HepG2 (cell line): ENCODE measurements at regions not wholly inside any gene's neighbourhood (a gene's known extent, or its start where the extent isn't known, plus 50 kb on each side); places are given as distances from the start of the nearest gene placed in this dataset.

Experiments
- ATAC-seq: fragments of 200-7000 bp; cut with Tn5 transposase; 3 replicates; pipeline ENCODE4 v1.9.1; 2020; ENCODE audit warnings: mild to moderate bottlenecking, moderate library complexity
- BruUV-seq: library from RNA; stranded (reverse); fragments of 400-500 nt; replicated peaks from 2 replicates; lab custom pipeline; 2021; lab: Mats Ljungman, UMichigan
- CTCF ChIA-PET: fragments of 300-600 bp; formaldehyde crosslinking; extraction: SDS; loops from one replicate; lab custom pipeline; 2021; ENCODE audit warnings: low total read pairs, inconsistent platforms, low intra/inter-chr PET ratio; lab: Yijun Ruan, JAX
- POLR2A ChIA-PET: fragments of 350-600 bp; sonication (Branson Sonifier 250); formaldehyde crosslinking; loops from one replicate; lab custom pipeline; 2020; ENCODE audit warnings: antibody characterized with exemption, inconsistent platforms; lab: Yijun Ruan, JAX
- DNase-seq: peaks from one replicate; pipeline ENCODE4 v3.0.0-alpha.2; 2015; ENCODE audit warnings: low spot score
- FAIRE-seq: peaks from 3 replicates; lab custom pipeline; 2011; peaks lifted over from hg19 to GRCh38; lab: Jason Lieb, UNC
- H2AFZ ChIP-seq: one replicate; pipeline ENCODE4 v1.6.1; 2011; ENCODE audit warnings: low read length, inconsistent platforms
- H3K27ac ChIP-seq: fragments of 300-600 bp; 3 replicates; pipeline ENCODE4 v1.8.0; 2011; ENCODE audit warnings: mixed run types, mild to moderate bottlenecking, mixed read lengths, low read length, inconsistent platforms; ENCODE audit not compliant: insufficient read depth; ENCODE audit errors: extremely low read length
- H3K27me3 ChIP-seq, 2 experiments: fragments of 200-600 bp in 1 of 2; 2 replicates in 1 of 2; 3 replicates in 1 of 2; pipeline versions ENCODE4 v1.6.0 to v1.8.0; 2011; ENCODE audit warnings: low read length in 2 of 2, mild to moderate bottlenecking in 2 of 2, moderate library complexity in 2 of 2, inconsistent platforms in 1 of 2; ENCODE audit not compliant: insufficient read depth in 2 of 2, control insufficient read depth in 1 of 2
- H3K36me3 ChIP-seq, 2 experiments: fragments of 200-600 bp in 1 of 2; replicated peaks in 1 of 2; 2 replicates in 1 of 2; 3 replicates in 1 of 2; pipeline versions ENCODE4 v1.5.1 to v1.8.0; 2011; ENCODE audit warnings: low read length in 2 of 2, inconsistent platforms in 1 of 2; ENCODE audit not compliant: insufficient read depth in 2 of 2, control insufficient read depth in 1 of 2
- H3K4me1 ChIP-seq: 2 replicates; pipeline ENCODE4 v1.5.1; 2012; ENCODE audit warnings: low read length, inconsistent platforms; ENCODE audit not compliant: insufficient read depth
- H3K4me2 ChIP-seq: 2 replicates; pipeline ENCODE4 v1.6.0; 2011; ENCODE audit warnings: low read depth, low read length, inconsistent platforms
- H3K4me3 ChIP-seq, 3 experiments: fragments of 200-600 bp in 1 of 3; sonication (generic), shearing (Covaris generic) in 1 of 3; replicated peaks in 1 of 3; 2 replicates each; pipeline ENCODE4 v1.5.1; 2011 to 2016; ENCODE audit warnings: low read length in 3 of 3, inconsistent platforms in 2 of 3, low read depth in 2 of 3, mild to moderate bottlenecking in 2 of 3, control low read depth in 1 of 3, mixed read lengths in 1 of 3; ENCODE audit not compliant: insufficient read depth in 1 of 3
- H3K79me2 ChIP-seq: one replicate; pipeline ENCODE4 v1.6.1; 2011; ENCODE audit warnings: low read length, inconsistent platforms; ENCODE audit not compliant: insufficient read depth
- H3K9ac ChIP-seq: 2 replicates; pipeline ENCODE4 v1.6.0; 2011; ENCODE audit warnings: mild to moderate bottlenecking, low read depth, low read length, inconsistent platforms; ENCODE audit not compliant: insufficient read depth
- H3K9me3 ChIP-seq: 2 replicates; pipeline ENCODE4 v1.5.1; 2012; ENCODE audit warnings: mild to moderate bottlenecking, low read length
- H4K20me1 ChIP-seq: 2 replicates; pipeline ENCODE4 v1.6.0; 2011; ENCODE audit warnings: inconsistent platforms, mild to moderate bottlenecking, low read length, moderate library complexity; ENCODE audit not compliant: insufficient read depth
- AGO2 ChIP-seq: fragments of 200-400 bp; formaldehyde crosslinking; optimal IDR thresholded peaks from 2 replicates; pipeline ENCODE3; 2017; ENCODE audit warnings: mild to moderate bottlenecking, low read depth, low read length, moderate library complexity
- GATA4 ChIP-seq: sonication (generic); IDR thresholded peaks from 2 replicates; pipeline ENCODE4 v1.6.1; 2016; ENCODE audit warnings: antibody characterized with exemption, low read depth, borderline replicate concordance
- MTA1 ChIP-seq: sonication (generic); formaldehyde crosslinking; IDR thresholded peaks from 2 replicates; pipeline ENCODE4 v1.4.0; 2020; ENCODE audit warnings: missing genetic modification reagents, mild to moderate bottlenecking, borderline replicate concordance
- PRMT3 ChIP-seq: sonication (generic); formaldehyde crosslinking; IDR thresholded peaks from 2 replicates; pipeline ENCODE4 v1.8.1; 2022; ENCODE audit warnings: low read depth, mild to moderate bottlenecking, moderate library complexity, missing genetic modification reagents, borderline replicate concordance
- RAD51 ChIP-seq: fragments of 450-650 bp; IDR thresholded peaks from 2 replicates; pipeline ENCODE4 v1.6.1; 2016; ENCODE audit warnings: borderline replicate concordance
- SAP130 ChIP-seq: IDR thresholded peaks from 2 replicates; pipeline ENCODE4 v1.6.1; 2016; ENCODE audit warnings: low read depth
- ZBTB42 ChIP-seq: sonication (generic); formaldehyde crosslinking; IDR thresholded peaks from 2 replicates; pipeline ENCODE4 v1.5.0; 2020; ENCODE audit warnings: mild to moderate bottlenecking, missing genetic modification reagents
- ZNF557 ChIP-seq: sonication (generic); formaldehyde crosslinking; IDR thresholded peaks from 2 replicates; pipeline ENCODE4 v1.4.0; 2020; ENCODE audit warnings: missing genetic modification reagents
- ZNF672 ChIP-seq: sonication (generic); formaldehyde crosslinking; IDR thresholded peaks from 2 replicates; pipeline ENCODE4 v1.8.1; 2022; ENCODE audit warnings: missing genetic modification reagents
- ZSCAN20 ChIP-seq: sonication (generic); formaldehyde crosslinking; IDR thresholded peaks from 2 replicates; pipeline ENCODE4 v1.4.0; 2020; ENCODE audit warnings: missing genetic modification reagents, mild to moderate bottlenecking, borderline replicate concordance
- WGBS: methylation state at CpG from one replicate; pipeline ENCODE4 v1.1.6; 2017; ENCODE audit warnings: low lambda C conversion rate; 5-methylcytosine and 5-hydroxymethylcytosine counted together
- in situ Hi-C: cut with HindIII; loops from 2 replicates; pipeline ENCODE4 v1.10.0; 2017; ENCODE audit warnings: low pct_unique_long_range_greater_than_20kb; ENCODE audit not compliant: extremely low pct_ligation_motif_present
- intact Hi-C: fragments of 100-400 bp; cut with micrococcal nuclease; formaldehyde crosslinking; loops from one replicate; pipeline ENCODE4 v1.10.0; 2022; ENCODE audit not compliant: unreplicated experiment
- TF ChIP-seq, protein P1 (sequence below), 2 experiments: fragments of 450-650 bp in 1 of 2; sonication (generic) in 1 of 2; formaldehyde crosslinking; IDR thresholded peaks; 2 replicates each; pipeline versions ENCODE4 v1.5.0 to v1.8.0; 2020 to 2022; ENCODE audit warnings: mild to moderate bottlenecking in 1 of 2, missing genetic modification reagents in 1 of 2
- TF ChIP-seq, protein P2 (sequence below): sonication (generic); formaldehyde crosslinking; conservative IDR thresholded peaks from 2 replicates; pipeline ENCODE4 v1.8.0; 2022; ENCODE audit warnings: missing genetic modification reagents
- TF ChIP-seq, protein P3 (sequence below): IDR thresholded peaks from 2 replicates; pipeline ENCODE4 v1.6.1; 2016; ENCODE audit warnings: low read depth, control low read depth
- TF ChIP-seq, protein P4 (sequence below): sonication (generic); formaldehyde crosslinking; IDR thresholded peaks from 2 replicates; pipeline ENCODE4 v1.4.0; 2020; ENCODE audit warnings: missing genetic modification reagents
- TF ChIP-seq, protein P5 (sequence below): sonication (generic); formaldehyde crosslinking; IDR thresholded peaks from 2 replicates; pipeline ENCODE4 v1.4.0; 2020; ENCODE audit warnings: missing genetic modification reagents, borderline replicate concordance

DNA sequence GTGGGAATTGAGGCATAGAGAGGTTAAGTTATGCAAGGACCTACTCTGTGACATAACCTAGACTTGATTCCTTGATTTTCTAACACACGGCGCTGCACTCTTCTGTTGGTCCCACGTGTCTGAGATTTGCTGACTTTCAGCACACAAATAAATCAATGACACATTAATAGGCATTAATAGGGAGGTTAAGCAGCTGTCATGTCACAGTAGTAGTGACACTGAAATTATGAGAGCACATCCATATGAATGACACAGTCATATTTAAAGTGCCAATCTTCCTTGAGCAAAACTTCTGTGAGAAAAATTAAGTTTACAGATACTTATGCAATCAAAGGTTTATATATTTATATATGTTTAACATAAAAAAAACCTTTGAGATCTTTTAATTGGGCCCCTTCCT is 805.4 kb upstream of the SORCS1 start:
- Histone ChIP-seq H2AFZ (no peak overlapping the region), H3K27ac (no peak overlapping the region), H3K9ac (no peak overlapping the region), H4K20me1 (no peaks in the 10 kb centered on the region), H3K27me3 (no peaks in the 10 kb centered on the region), H3K9me3 (peaks cover 89% of the 10 kb centered on the region), H3K4me1 (no peaks in the 10 kb centered on the region), H3K36me3 (no peaks in the 10 kb centered on the region), H3K79me2 (no peaks in the 10 kb centered on the region), H3K4me3 (no peak overlapping the region), H3K4me2 (no peak overlapping the region)
- intact Hi-C loops = no loop called here
- ChIA-PET POLR2A (no interaction called here), CTCF (no interaction called here)
- 42% methylated on average over 3 of the region's 3 CpGs for WGBS
- DNase-seq = no peak
- in situ Hi-C loops = no loop called here
- no TSS peak for BruUV-seq
- no peak for FAIRE-seq
- ATAC-seq = no peak
- no peak for TF ChIP-seq ZSCAN20 (CRISPR knock-in tag)
- TF ChIP-seq ZNF672 (CRISPR knock-in tag) = no peak
- TF ChIP-seq, protein P1, sequence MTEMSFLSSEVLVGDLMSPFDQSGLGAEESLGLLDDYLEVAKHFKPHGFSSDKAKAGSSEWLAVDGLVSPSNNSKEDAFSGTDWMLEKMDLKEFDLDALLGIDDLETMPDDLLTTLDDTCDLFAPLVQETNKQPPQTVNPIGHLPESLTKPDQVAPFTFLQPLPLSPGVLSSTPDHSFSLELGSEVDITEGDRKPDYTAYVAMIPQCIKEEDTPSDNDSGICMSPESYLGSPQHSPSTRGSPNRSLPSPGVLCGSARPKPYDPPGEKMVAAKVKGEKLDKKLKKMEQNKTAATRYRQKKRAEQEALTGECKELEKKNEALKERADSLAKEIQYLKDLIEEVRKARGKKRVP (CRISPR knock-in tag; IDR thresholded peaks at IDR 0.05) = no peak
- TF ChIP-seq MTA1 (CRISPR knock-in tag) = no peak
- TF ChIP-seq, protein P2, sequence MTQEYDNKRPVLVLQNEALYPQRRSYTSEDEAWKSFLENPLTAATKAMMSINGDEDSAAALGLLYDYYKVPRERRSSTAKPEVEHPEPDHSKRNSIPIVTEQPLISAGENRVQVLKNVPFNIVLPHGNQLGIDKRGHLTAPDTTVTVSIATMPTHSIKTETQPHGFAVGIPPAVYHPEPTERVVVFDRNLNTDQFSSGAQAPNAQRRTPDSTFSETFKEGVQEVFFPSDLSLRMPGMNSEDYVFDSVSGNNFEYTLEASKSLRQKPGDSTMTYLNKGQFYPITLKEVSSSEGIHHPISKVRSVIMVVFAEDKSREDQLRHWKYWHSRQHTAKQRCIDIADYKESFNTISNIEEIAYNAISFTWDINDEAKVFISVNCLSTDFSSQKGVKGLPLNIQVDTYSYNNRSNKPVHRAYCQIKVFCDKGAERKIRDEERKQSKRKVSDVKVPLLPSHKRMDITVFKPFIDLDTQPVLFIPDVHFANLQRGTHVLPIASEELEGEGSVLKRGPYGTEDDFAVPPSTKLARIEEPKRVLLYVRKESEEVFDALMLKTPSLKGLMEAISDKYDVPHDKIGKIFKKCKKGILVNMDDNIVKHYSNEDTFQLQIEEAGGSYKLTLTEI (CRISPR knock-in tag) = no peak
- TF ChIP-seq, protein P3, sequence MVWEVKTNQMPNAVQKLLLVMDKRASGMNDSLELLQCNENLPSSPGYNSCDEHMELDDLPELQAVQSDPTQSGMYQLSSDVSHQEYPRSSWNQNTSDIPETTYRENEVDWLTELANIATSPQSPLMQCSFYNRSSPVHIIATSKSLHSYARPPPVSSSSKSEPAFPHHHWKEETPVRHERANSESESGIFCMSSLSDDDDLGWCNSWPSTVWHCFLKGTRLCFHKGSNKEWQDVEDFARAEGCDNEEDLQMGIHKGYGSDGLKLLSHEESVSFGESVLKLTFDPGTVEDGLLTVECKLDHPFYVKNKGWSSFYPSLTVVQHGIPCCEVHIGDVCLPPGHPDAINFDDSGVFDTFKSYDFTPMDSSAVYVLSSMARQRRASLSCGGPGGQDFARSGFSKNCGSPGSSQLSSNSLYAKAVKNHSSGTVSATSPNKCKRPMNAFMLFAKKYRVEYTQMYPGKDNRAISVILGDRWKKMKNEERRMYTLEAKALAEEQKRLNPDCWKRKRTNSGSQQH = no peak
- TF ChIP-seq ZBTB42 (CRISPR knock-in tag) = no peak
- TF ChIP-seq ZNF557 = no peak
- no peak for TF ChIP-seq PRMT3 (CRISPR knock-in tag)
- TF ChIP-seq AGO2 = no peak
- TF ChIP-seq SAP130 = no peak
- no peak for TF ChIP-seq RAD51
- no peak for TF ChIP-seq GATA4
- TF ChIP-seq, protein P4, sequence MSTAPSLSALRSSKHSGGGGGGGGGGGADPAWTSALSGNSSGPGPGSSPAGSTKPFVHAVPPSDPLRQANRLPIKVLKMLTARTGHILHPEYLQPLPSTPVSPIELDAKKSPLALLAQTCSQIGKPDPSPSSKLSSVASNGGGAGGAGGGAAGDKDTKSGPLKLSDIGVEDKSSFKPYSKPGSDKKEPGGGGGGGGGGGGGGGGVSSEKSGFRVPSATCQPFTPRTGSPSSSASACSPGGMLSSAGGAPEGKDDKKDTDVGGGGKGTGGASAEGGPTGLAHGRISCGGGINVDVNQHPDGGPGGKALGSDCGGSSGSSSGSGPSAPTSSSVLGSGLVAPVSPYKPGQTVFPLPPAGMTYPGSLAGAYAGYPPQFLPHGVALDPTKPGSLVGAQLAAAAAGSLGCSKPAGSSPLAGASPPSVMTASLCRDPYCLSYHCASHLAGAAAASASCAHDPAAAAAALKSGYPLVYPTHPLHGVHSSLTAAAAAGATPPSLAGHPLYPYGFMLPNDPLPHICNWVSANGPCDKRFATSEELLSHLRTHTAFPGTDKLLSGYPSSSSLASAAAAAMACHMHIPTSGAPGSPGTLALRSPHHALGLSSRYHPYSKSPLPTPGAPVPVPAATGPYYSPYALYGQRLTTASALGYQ = no peak
- TF ChIP-seq, protein P5, sequence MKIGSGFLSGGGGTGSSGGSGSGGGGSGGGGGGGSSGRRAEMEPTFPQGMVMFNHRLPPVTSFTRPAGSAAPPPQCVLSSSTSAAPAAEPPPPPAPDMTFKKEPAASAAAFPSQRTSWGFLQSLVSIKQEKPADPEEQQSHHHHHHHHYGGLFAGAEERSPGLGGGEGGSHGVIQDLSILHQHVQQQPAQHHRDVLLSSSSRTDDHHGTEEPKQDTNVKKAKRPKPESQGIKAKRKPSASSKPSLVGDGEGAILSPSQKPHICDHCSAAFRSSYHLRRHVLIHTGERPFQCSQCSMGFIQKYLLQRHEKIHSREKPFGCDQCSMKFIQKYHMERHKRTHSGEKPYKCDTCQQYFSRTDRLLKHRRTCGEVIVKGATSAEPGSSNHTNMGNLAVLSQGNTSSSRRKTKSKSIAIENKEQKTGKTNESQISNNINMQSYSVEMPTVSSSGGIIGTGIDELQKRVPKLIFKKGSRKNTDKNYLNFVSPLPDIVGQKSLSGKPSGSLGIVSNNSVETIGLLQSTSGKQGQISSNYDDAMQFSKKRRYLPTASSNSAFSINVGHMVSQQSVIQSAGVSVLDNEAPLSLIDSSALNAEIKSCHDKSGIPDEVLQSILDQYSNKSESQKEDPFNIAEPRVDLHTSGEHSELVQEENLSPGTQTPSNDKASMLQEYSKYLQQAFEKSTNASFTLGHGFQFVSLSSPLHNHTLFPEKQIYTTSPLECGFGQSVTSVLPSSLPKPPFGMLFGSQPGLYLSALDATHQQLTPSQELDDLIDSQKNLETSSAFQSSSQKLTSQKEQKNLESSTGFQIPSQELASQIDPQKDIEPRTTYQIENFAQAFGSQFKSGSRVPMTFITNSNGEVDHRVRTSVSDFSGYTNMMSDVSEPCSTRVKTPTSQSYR = no peak
